SU-DHL-6 (cell line): ENCODE measurements at regions not wholly inside any gene's neighbourhood (a gene's known extent, or its start where the extent isn't known, plus 50 kb on each side); places are given as distances from the start of the nearest gene placed in this dataset.

Experiments used
- EZH2phosphoT487 ChIP-seq: fragments of 200-600 bp; sonication (generic), shearing (Covaris generic); conservative IDR thresholded peaks from 2 replicates; pipeline ENCODE4 v1.6.1; 2018; ENCODE audit warnings: mild to moderate bottlenecking, antibody characterized with exemption, low read length, moderate library complexity, mixed read lengths
- TF ChIP-seq, protein P1 (sequence below): fragments of 200-600 bp; sonication (generic); IDR thresholded peaks from one replicate; pipeline ENCODE4 v1.5.1; 2017; ENCODE audit warnings: antibody characterized with exemption, mild to moderate bottlenecking, low read length, moderate library complexity; ENCODE audit not compliant: insufficient read depth, poor library complexity, severe bottlenecking

DNA sequence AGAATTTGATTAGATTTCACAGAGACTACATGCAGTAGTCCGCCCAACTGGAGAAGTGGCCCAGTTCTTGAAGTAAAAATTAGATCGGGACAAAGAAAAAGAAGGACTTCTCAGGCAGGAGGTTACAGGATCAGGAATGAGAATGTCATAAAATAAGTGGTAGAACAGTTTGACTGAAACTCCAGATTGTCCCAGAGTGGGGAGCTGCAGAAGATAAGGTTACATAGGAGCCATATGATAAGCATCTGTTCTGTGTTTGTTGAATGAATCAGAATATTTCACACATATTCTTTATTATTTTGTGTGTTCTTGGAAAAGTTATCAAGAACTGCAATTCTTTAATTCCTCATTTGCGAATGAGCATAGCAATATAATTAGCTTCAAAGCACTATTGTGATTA lies 210.6 kb downstream of the AASDHPPT start:
- TF ChIP-seq, protein P1, sequence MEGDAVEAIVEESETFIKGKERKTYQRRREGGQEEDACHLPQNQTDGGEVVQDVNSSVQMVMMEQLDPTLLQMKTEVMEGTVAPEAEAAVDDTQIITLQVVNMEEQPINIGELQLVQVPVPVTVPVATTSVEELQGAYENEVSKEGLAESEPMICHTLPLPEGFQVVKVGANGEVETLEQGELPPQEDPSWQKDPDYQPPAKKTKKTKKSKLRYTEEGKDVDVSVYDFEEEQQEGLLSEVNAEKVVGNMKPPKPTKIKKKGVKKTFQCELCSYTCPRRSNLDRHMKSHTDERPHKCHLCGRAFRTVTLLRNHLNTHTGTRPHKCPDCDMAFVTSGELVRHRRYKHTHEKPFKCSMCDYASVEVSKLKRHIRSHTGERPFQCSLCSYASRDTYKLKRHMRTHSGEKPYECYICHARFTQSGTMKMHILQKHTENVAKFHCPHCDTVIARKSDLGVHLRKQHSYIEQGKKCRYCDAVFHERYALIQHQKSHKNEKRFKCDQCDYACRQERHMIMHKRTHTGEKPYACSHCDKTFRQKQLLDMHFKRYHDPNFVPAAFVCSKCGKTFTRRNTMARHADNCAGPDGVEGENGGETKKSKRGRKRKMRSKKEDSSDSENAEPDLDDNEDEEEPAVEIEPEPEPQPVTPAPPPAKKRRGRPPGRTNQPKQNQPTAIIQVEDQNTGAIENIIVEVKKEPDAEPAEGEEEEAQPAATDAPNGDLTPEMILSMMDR, result no peak
- TF ChIP-seq EZH2phosphoT487, result no peak
